Common myeloid progenitor, CD34-positive (primary cell): ENCODE measurements at regions not wholly inside any gene's neighbourhood (a gene's known extent, or its start where the extent isn't known, plus 50 kb on each side); places are given as distances from the start of the nearest gene placed in this dataset.

Experiments used
- CTCF ChIA-PET: fragments of 350-600 bp; sonication (Branson Sonifier 250); formaldehyde crosslinking; loops from one replicate; lab custom pipeline; 2021; ENCODE audit warnings: antibody characterized with exemption; lab: Charles Lee
- POLR2A ChIA-PET: fragments of 350-600 bp; sonication (Branson Sonifier 250); formaldehyde crosslinking; loops from one replicate; lab custom pipeline; 2021; ENCODE audit warnings: antibody characterized with exemption; lab: Charles Lee
- DNase-seq, 3 donors: peaks; one replicate each; pipeline versions ENCODE4 v3.0.0 to v3.0.0-alpha.2; 2013
- H3K27ac ChIP-seq, 2 experiments: 1 replicate in 1 of 2; 2 replicates in 1 of 2; pipeline ENCODE4 v1.7.0; 2013; ENCODE audit warnings: inconsistent platforms in 2 of 2, low read length in 2 of 2, mild to moderate bottlenecking in 2 of 2, low read depth in 1 of 2, moderate library complexity in 1 of 2; ENCODE audit not compliant: severe bottlenecking in 2 of 2, insufficient read depth in 1 of 2, poor library complexity in 1 of 2
- H3K27me3 ChIP-seq, 5 experiments: replicated peaks in 2 of 5; 1 replicate in 3 of 5; 2 replicates in 2 of 5; pipeline versions ENCODE4 v1.6.1 to v1.7.0; 2013; ENCODE audit warnings: low read length in 4 of 5, mild to moderate bottlenecking in 2 of 5, moderate library complexity in 2 of 5, inconsistent platforms in 1 of 5; ENCODE audit not compliant: insufficient read depth in 5 of 5, control insufficient read depth in 4 of 5
- H3K36me3 ChIP-seq, 4 experiments: 1 replicate in 2 of 4; 2 replicates in 2 of 4; pipeline versions ENCODE4 v1.6.1 to v1.7.0; 2013; ENCODE audit warnings: low read length in 3 of 4, control low read depth in 1 of 4, mild to moderate bottlenecking in 1 of 4; ENCODE audit not compliant: control insufficient read depth in 4 of 4, insufficient read depth in 4 of 4
- H3K4me1 ChIP-seq, 4 experiments: 1 replicate in 3 of 4; 2 replicates in 1 of 4; pipeline versions ENCODE4 v1.6.1 to v1.7.1; 2013; ENCODE audit warnings: low read length in 3 of 4, mild to moderate bottlenecking in 3 of 4, control low read depth in 1 of 4, inconsistent platforms in 1 of 4, moderate library complexity in 1 of 4; ENCODE audit not compliant: control insufficient read depth in 4 of 4, insufficient read depth in 4 of 4; ENCODE audit errors: control extremely low read depth in 1 of 4
- H3K4me3 ChIP-seq, 7 experiments: 1 replicate in 4 of 7; 2 replicates in 3 of 7; pipeline versions ENCODE4 v1.5.1 to v1.7.0; 2013; ENCODE audit warnings: mild to moderate bottlenecking in 7 of 7, low read length in 6 of 7, moderate library complexity in 6 of 7, inconsistent platforms in 2 of 7, low read depth in 2 of 7, control low read depth in 1 of 7; ENCODE audit not compliant: insufficient read depth in 4 of 7, control insufficient read depth in 1 of 7; ENCODE audit errors: extremely low read depth in 1 of 7
- H3K9me3 ChIP-seq, 5 experiments: 1 replicate in 4 of 5; 2 replicates in 1 of 5; pipeline versions ENCODE4 v1.6.1 to v1.7.1; 2013; ENCODE audit warnings: low read length in 4 of 5, mild to moderate bottlenecking in 2 of 5, inconsistent platforms in 1 of 5, low read depth in 1 of 5, moderate library complexity in 1 of 5; ENCODE audit not compliant: control insufficient read depth in 4 of 5, insufficient read depth in 2 of 5; ENCODE audit errors: control extremely low read depth in 1 of 5
- WGBS: methylation state at CpG from one replicate; pipeline ENCODE4 v1.1.5; 2013; ENCODE audit not compliant: insufficient coverage; 5-methylcytosine and 5-hydroxymethylcytosine counted together

DNA sequence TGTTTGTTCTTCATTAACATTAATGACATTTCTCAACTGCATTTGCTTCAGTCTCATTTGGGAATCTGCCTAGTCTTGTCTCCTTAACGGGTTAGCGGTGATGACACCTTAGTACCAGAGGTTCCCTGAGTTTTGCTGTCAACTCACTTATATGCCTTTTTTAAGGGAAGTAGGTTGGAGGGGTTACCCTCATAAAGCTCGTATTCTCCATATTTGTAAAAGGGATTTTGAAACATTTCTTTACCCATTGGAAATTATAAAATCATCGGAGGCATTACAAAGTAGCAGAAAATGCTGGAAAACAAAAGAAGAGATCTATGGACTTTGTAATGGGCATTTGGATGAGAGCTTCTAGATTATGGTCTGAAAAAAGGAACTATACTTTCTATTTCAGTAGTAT, 88.7 kb upstream of the PRDM1 start:
- no peaks in the 10 kb centered on the region for H3K36me3 ChIP-seq

DNA sequence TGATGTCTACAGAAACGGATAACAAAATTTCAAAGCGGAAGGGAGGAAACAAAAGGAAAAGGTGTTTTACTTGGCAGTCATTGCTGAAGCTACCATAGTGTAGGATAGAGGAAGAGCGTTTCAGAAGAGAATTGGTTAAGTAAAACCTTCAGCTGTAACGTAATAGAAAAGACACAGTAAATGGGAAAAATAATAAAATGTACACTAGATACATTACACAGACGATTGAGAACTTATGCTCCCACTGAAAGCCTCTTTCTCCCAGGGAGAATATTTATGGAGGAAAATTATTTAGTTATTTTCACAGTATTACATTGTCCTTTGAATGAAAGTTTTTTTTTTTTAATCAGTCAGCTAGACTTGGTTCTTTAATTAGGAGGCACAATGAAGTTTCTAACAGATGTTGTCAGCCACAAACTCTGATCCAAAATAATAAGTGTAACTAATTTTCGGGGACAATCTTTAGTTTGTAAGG, 90.7 kb upstream of the PRDM1 start:
- H3K4me3 ChIP-seq, result peak overlapping the region in 1 of 7 experiments; percentile 70
- 63% methylated on average over 1 of the region's 6 CpGs for WGBS
- CTCF ChIA-PET, result interaction anchor here (0.7 to 3.8 kb wide), 2 partner anchors 14 to 91 kb away, joined by 3 to 19 read pairs; partner anchors contain the start of gene PRDM1
- no peaks in the 10 kb centered on the region for H3K9me3 ChIP-seq
- peaks cover 17 to 36% (median 32%) of the 10 kb centered on the region in 4 experiments for H3K4me1 ChIP-seq
- POLR2A ChIA-PET, result no interaction called here
- DNase-seq, result peak in 1 of 3 donors; percentile 25
- H3K36me3 ChIP-seq, result no peaks in the 10 kb centered on the region
- peaks cover 33 to 89% (median 43%) of the 10 kb centered on the region in 5 experiments for H3K27me3 ChIP-seq
- H3K27ac ChIP-seq, result no peak overlapping the region

More for the DNA sequence above, 88.7 kb upstream of the PRDM1 start:
- ChIA-PET POLR2A (no interaction called here), CTCF (interaction anchor here (0.9 to 1.6 kb wide), 3 partner anchors 9 to 88 kb away, joined by 3 to 6 read pairs (median 5); partner anchors contain the start of gene PRDM1)
- WGBS, result no CpG with 5 or more reads among the region's 4 CpGs
- Histone ChIP-seq H3K4me3 (no peak overlapping the region), H3K9me3 (no peaks in the 10 kb centered on the region), H3K4me1 (peaks cover 12 to 28% (median 25%) of the 10 kb centered on the region in 4 experiments), H3K27me3 (peaks cover 28 to 88% (median 45%) of the 10 kb centered on the region in 5 experiments), H3K27ac (no peak overlapping the region)
- no peak for DNase-seq

DNA sequence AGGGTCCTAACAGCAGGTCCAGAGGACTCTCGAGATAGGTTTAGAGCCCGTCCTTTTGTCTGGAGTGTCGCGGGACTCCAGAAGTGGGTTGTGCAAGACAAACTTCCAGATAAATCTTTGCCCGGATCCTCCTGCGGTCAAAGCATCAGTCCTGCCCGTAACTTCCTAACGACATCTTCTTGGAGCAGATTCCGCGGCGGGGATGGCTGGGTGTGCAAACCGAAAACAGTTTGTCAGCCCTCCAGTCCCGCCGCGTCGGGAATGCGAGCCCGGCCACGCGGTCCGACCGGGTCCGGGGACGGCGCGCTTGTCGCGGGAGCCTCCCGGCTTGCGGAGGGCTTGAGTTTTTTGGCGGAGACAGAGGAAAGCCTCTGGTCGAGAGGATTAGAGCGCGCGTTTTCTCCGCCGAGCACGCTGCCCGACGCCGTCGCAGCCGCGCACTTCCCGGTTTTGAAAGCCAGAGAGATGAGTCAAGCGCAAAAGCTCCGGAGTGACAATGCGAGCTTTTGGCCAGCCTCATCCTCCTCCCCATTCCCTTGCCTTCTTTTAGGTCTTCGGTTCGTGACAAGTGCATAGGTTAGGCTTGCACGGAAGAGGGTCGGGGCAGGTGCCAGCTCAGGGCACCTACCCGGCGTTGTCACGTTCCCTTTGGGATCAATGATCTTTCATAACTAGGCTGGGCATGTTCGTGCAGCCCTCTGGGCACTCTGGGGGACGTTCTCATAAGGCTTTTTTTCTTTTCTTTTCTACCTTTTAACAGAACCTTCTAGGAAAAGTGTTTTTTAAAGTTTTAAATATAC, 91.3 kb upstream of the PRDM1 start:
- no peaks in the 10 kb centered on the region for H3K36me3 ChIP-seq
- peak; percentile 59 to 77 (median 71) for DNase-seq
- under 1% methylated on average over 55 of the region's 57 CpGs for WGBS

DNA sequence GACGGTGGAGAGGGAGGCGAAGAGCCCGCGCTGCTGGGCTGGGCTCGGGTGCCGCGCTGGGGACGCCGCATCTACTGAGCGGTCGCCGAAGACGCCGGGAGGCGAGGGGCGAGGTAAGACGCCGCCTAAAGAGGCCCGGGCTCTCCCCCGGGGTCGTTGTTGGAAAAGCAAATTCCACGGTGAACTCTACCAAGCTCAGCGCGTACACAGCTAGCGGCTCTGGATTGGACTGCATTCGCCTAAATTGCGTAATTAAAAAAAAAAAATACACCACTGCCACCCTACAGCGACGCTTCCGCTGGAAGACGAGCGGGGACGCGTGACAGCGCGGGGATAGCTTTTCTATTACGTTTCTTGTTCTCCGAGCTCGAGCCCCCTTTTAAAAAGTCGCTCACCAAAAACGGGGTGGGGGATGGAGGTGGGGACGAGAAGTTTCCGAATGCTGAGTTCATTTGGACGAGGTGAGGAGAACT, 92.0 kb upstream of the PRDM1 start:
- no peaks in the 10 kb centered on the region for H3K9me3 ChIP-seq
- peaks cover 17 to 36% (median 32%) of the 10 kb centered on the region in 4 experiments for H3K4me1 ChIP-seq
- ChIA-PET CTCF (interaction anchor here (0.7 to 3.8 kb wide), 3 partner anchors 92 to 205 kb away, joined by 3 to 19 read pairs (median 7); partner anchors contain the start of gene PRDM1), POLR2A (no interaction called here)
- no peak overlapping the region for H3K27ac ChIP-seq
- peak in 2 of 3 donors; percentile 67 to 69 for DNase-seq
- H3K36me3 ChIP-seq, result no peaks in the 10 kb centered on the region
- peak overlapping the region; percentile 32 to 77 (median 70) for H3K4me3 ChIP-seq
- WGBS, result 1% methylated on average over 29 of the region's 44 CpGs
- peaks cover 39 to 94% (median 45%) of the 10 kb centered on the region in 5 experiments for H3K27me3 ChIP-seq

More for the DNA sequence above, 91.3 kb upstream of the PRDM1 start:
- H3K4me1 ChIP-seq, result peaks cover 17 to 36% (median 32%) of the 10 kb centered on the region in 4 experiments
- H3K27me3 ChIP-seq, result peaks cover 37 to 93% (median 43%) of the 10 kb centered on the region in 5 experiments
- CTCF ChIA-PET, result interaction anchor here (0.7 to 3.8 kb wide), 3 partner anchors 14 to 206 kb away, joined by 3 to 19 read pairs (median 3); partner anchors contain the start of gene PRDM1
- no peak overlapping the region for H3K27ac ChIP-seq
- no peaks in the 10 kb centered on the region for H3K9me3 ChIP-seq
- peak overlapping the region; percentile 32 to 77 (median 70) for H3K4me3 ChIP-seq
- POLR2A ChIA-PET, result no interaction called here

DNA sequence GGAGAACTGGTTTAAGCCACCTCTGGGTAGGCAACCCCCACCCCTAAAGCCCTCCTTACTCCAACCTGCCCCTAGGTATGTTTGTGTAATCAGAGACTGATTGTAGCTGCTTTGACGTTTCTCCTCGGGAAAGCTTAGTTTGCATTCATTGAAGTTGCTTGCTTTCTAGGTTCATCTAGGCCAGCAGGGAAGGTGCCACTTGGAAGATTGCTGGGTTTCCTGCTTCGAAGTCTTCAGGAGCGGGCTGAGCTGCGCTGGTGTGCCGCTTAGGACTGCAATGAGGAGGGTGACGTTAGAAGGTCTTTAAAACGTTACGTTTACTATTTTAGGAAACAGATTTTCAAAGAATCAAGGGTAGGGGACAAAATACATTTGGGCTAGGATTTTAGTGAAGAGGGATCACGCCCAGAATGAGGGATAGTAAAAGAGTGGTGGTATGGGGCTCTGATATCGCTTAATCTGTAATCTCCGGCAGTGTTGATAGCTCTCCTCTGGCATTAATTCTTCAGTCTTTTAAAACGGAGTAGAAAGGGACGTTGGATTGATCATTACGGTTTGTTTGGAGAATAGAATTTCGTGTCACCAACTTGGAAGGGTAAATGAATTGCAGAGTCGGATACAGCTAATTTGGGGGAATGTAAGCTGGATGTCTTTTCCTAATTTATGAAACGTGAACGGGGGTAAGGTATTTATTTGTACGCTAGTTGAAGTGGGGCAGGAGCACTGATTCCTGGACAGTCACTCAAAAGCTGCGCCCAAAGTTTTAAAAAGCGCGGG, 92.6 kb upstream of the PRDM1 start:
- H3K4me1 ChIP-seq, result peaks cover 17 to 36% (median 32%) of the 10 kb centered on the region in 4 experiments
- peaks cover 43 to 95% (median 48%) of the 10 kb centered on the region in 5 experiments for H3K27me3 ChIP-seq
- H3K9me3 ChIP-seq, result no peaks in the 10 kb centered on the region
- 7% methylated on average over 18 of the region's 23 CpGs for WGBS
- H3K4me3 ChIP-seq, result peak overlapping the region in 4 of 7 experiments; percentile 70 to 77 (median 73)
- no peaks in the 10 kb centered on the region for H3K36me3 ChIP-seq
- CTCF ChIA-PET, result interaction anchor here (0.6 to 3.8 kb wide), 10 partner anchors 10 to 379 kb away, joined by 3 to 19 read pairs (median 4); partner anchors contain the start of gene PRDM1
- peak in 1 of 3 donors; percentile 22 for DNase-seq
- POLR2A ChIA-PET, result no interaction called here
- no peak overlapping the region for H3K27ac ChIP-seq

DNA sequence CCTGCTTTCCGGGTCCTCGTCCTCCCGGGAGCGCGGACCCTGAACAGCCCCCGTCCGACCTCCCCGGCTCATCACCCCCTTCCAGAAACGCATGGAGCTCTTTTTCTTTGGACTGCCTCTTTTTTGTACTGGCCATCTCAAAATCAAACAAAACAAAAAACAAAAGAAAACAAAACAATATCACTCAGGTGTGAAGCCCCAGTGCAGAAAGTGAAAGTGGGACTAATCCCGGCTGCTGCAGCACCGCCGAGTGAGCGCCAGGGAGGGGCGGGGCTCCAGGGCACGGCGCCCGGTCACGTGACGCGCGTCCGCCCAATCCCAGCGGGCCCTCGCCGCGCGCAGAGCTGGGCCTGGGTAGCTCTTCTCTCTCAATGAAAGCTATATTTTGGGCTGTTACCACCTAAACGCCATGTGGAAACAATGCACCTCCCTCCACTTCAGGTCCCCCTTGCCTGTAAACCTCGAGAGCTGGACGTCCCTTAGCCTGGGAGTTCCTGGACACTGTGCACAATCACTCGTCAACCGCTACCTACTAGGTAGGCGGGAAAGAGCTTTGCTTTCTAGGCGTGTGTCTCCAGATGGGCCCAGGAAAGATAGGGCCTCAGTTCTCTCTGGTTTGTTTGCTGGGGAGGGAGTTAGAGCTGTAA, 93.7 kb upstream of the PRDM1 start:
- peaks cover 36 to 96% (median 47%) of the 10 kb centered on the region in 5 experiments for H3K27me3 ChIP-seq

More for the DNA sequence above, 93.7 kb upstream of the PRDM1 start:
- WGBS, result 1% methylated on average over 33 of the region's 34 CpGs
- H3K9me3 ChIP-seq, result no peaks in the 10 kb centered on the region
- ChIA-PET POLR2A (no interaction called here), CTCF (interaction anchor here (0.6 to 3.8 kb wide), 9 partner anchors 9 to 561 kb away, joined by 3 to 19 read pairs (median 5); partner anchors contain the start of gene PRDM1)
- peaks cover 17 to 36% (median 32%) of the 10 kb centered on the region in 4 experiments for H3K4me1 ChIP-seq
- peak overlapping the region; percentile 9 to 92 (median 77) for H3K4me3 ChIP-seq
- peak; percentile 85 to 91 (median 90) for DNase-seq
- H3K36me3 ChIP-seq, result no peaks in the 10 kb centered on the region
- no peak overlapping the region for H3K27ac ChIP-seq
